ENCODE measurements at regions not wholly inside any gene's neighbourhood (a gene's known extent, or its start where the extent isn't known, plus 50 kb on each side); places are given as distances from the start of the nearest gene placed in this dataset.
"Not testable (repeated sequence)": the region's sequence is repeated elsewhere in the genome, so short reads cannot be mapped to it uniquely, and the experiment has no call there.

DNA sequence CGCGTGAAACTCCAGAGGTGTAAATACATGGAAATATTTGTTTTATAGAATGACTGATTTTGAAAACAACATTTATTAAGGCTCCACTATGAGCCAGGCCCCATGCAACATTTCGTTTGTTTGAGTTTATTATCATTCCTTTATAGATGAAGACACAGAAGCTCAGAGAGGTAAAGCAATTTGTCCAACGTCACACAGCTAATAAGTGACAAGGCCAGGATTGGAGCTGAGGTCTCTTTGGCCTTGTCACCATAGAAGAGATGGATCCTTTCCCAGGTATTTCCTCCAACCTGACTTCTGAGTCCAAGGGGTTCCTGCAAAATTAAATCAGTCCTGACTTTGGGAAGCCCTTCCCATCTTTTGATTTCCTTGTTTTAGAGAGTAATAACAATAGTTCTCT, 98.0 kb downstream of the SYF2 start:
- no peak for DNase-seq (ENCODE audit: low spot score)

- no peak for DNase-seq (ENCODE audit: low spot score)
Measured at GRCh38 chr1:25131794-25132193, 100.5 kb downstream of the SYF2 start.

DNA sequence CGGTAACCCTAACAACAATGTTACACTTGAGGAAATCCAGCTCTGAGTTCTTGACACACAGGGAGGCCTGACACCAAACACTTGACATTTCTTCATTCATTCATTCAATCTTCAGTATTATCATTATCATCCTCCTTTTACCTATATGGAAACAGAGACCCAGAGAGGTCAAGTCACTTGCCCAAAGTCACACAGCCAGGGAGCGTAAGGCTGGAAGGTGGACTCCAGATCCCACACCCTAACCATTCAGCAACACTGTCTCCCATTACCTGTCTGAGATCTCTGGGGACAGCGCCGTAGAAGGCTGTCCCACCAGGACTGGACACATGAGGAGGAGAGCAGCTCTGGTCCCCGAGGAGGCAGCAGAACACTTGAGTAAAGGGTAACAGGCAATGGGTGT, 101.4 kb downstream of the SYF2 start:
- no peak for DNase-seq (ENCODE audit: low spot score)

DNA sequence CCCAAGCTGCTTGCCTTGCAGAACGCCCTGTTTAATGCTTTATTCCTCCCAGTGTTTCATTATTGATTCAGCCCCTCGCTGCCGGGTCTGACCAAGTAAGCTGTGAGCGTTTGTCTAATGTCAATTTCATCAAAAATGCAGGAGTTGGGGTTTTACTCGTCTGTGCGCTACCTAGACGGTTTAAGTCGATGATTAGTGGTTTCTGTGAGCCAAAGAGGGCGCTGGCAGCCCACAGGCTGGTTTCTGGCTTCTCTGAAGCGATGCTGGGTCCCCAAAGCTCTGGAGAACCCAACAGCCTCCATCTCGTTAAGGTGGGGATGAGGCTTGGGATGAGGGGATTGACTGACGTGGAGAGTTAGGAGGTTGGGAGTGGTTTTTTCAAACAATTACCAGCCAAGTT, 102.9 kb downstream of the SYF2 start:
- no peak for DNase-seq (ENCODE audit: low spot score)

- no peak for DNase-seq (ENCODE audit: low spot score)
Measured at GRCh38 chr1:25128121-25128621, 104.1 kb downstream of the SYF2 start.

GRCh38 chr1:25126562-25126961, 105.7 kb downstream of the SYF2 start:
- no peak for DNase-seq (ENCODE audit: low spot score)

- no peak for DNase-seq (ENCODE audit: low spot score)
Measured at GRCh38 chr1:25123551-25123950, 108.8 kb downstream of the SYF2 start.

- no peak for DNase-seq (ENCODE audit: low spot score)
Measured at GRCh38 chr1:25122747-25123146, 109.6 kb downstream of the SYF2 start.

- DNase-seq (ENCODE audit: low spot score) = no peak
Measured at GRCh38 chr1:25120281-25120680, 112.0 kb downstream of the SYF2 start.

DNA sequence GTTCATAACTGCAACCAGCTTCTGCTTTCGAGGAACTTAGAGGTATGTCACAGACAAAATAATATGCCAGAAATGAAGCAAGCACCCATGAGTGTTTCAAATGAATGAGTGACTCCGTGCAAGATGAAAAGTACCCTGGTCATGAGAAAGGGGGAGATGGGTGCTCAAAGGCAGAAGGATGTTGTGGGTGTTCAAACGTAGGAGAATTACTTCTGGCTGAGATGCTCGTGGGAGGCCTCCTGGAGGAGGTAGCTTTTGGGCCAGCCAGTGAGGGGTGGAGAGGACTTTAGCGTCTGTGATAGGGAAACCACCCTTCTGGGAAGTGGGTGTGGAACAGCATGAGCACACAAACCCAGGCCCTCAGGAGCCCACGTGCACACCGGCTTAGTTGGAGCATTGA, 113.8 kb downstream of the SYF2 start:
- no peak for DNase-seq (ENCODE audit: low spot score)

DNA sequence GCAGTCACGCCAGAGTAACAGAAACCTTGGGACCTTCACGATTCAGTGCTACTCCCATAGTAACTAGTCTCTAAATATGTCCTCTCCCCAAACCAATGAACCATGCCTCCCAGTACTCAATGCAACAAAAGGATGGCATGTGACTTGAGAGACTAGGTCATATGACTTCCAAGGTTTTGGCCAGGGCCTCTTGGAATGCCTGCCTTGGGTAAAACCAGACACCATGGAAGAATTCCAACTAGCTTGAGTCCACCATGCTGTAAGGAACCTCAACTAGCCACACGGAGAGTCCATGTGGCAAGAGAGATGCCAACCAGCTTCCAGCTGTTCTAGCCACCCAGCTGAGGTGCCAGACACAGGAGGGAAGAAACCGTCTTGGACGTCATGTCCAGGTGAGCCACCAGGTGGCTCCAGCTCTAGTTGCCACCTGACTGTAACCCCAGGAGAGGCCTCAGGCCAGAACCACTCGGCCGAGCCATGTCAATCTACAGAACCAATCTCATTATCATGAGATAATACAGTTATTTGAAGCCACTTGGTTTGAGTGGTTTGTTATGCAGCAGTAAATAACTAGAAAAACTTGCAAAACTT, 115.0 kb downstream of the SYF2 start:
- DNase-seq (ENCODE audit: low spot score) = peak; percentile 66

GRCh38 chr1:25116832-25117231, 115.5 kb downstream of the SYF2 start:
- DNase-seq (ENCODE audit: low spot score) = no peak

GRCh38 chr1:25116117-25116516, 116.2 kb downstream of the SYF2 start:
- not testable (repeated sequence) for DNase-seq (ENCODE audit: low spot score)

- DNase-seq (ENCODE audit: low spot score) = no peak
Measured at GRCh38 chr1:25113731-25114130, 118.6 kb downstream of the SYF2 start.

DNA sequence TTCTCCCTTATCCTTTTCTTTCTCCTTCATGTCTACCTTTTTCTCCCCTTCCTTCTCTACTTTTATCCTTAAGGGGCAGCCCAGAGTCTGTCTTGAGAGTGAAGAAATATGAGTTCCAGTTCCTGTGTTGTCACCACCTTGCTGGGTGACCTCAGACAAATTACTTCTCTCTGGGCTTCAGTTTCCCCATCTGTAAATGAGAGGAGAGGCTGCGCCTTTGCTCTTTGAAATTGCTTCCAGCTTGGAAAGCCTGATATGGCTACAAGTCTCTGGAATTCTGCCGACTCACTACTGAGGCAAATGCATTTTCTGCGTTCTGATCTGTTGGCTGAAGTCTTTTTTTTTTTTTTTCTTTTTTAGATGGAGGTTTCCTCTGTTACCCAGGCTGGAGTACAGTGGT, 119.2 kb downstream of the SYF2 start:
- DNase-seq (ENCODE audit: low spot score) = no peak

GRCh38 chr1:25112400-25112799, 119.9 kb downstream of the SYF2 start:
- DNase-seq (ENCODE audit: low spot score) = no peak

DNA sequence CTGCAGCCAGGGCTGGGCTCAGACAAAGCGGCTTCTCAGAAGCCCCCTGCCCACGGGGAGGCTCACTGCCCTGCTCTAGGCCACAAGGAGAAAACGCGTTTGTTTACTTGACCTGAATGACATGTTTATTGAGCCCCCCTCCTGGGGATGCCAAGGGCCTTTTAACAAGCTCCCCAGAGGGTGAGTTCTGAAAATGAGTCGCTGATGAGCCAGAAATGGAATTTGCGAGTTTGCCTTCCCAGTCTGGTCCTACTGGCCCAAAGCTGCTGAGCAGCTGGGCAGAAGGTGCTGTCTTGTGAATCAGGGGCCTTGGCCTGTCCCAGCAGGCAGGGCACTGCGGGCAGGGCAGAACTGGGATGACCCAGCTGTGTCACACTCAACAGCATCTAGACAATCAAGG, 120.6 kb downstream of the SYF2 start:
- no peak for DNase-seq (ENCODE audit: low spot score)

DNA sequence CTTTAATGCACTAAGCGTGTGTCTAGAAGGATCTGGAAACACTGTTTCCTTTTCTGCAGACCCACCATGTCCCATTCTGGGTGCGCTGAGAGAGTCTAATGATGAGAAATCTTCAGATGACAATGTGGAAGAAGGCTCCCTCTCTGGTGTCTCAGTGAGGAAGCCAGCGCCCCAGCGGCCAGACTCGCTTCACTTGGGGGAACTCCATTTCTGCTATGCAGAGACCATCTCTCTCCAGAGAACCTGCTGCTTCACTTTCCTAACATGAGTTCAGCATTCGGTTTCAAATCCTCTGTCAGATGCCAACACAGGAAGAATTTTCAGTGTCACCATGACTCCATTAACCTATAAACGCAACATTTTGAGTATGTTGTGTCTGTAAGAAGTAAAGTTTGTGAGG, 121.8 kb downstream of the SYF2 start:
- no peak for DNase-seq (ENCODE audit: low spot score)

DNA sequence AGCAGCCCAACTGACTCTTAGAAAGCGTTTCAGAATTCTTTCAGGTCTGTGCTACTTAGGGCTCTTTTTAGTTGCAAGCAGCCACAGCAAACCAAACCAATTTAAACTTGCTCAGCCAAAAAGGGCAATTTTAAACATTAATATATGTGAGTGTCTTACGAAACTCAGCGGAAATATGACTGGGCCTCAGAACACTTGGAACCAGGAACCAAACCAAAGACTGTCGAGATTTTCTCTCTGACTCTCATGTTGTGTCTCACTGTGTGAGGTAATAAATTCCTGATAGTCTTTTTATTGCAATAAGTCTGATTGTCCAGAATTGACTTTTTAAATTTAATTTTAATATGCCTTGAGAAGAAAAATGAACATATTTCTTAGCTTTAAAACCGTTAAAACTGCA, 122.3 kb downstream of the SYF2 start:
- DNase-seq (ENCODE audit: low spot score) = no peak

GRCh38 chr1:25109531-25109951, 122.8 kb downstream of the SYF2 start:
- no peak for DNase-seq (ENCODE audit: low spot score)

DNA sequence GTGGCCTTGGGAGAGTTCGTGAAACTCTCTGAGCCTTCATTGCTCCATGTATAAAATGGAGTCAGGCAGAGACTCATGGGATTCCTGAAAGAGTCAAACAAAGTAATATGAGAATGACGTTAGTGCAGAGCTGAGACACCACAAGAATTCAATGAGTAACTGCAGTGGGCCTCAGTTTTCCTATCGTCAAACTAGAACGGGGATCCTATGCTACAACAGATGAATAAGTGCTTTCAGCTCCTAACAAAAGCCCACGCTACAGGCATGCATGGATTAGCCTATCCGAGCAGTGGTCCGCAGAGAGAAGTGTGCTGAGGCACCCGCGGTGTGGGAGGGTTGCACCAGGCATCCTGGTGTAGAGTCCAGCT, 124.7 kb downstream of the SYF2 start:
- no peak for DNase-seq (ENCODE audit: low spot score)

- DNase-seq (ENCODE audit: low spot score) = no peak
Measured at GRCh38 chr1:25106976-25107642, 125.2 kb downstream of the SYF2 start.

- no peak for DNase-seq (ENCODE audit: low spot score)
Measured at GRCh38 chr1:25106352-25106751, 126.0 kb downstream of the SYF2 start.

GRCh38 chr1:25105836-25106235, 126.5 kb downstream of the SYF2 start:
- no peak for DNase-seq (ENCODE audit: low spot score)

Measured in HT-29 (cell line).